SH-SY5Y (cell line): ENCODE measurements at regions not wholly inside any gene's neighbourhood (a gene's known extent, or its start where the extent isn't known, plus 50 kb on each side); places are given as distances from the start of the nearest gene placed in this dataset.

Source experiments
- GATA2 ChIP-seq: IDR thresholded peaks from 2 replicates; pipeline ENCODE4 v1.6.1; 2011; ENCODE audit warnings: mild to moderate bottlenecking, low read depth, low read length
- GATA3 ChIP-seq: IDR thresholded peaks from 2 replicates; pipeline ENCODE4 v1.6.1; 2011; ENCODE audit warnings: low read depth, mild to moderate bottlenecking, low read length, moderate library complexity

DNA sequence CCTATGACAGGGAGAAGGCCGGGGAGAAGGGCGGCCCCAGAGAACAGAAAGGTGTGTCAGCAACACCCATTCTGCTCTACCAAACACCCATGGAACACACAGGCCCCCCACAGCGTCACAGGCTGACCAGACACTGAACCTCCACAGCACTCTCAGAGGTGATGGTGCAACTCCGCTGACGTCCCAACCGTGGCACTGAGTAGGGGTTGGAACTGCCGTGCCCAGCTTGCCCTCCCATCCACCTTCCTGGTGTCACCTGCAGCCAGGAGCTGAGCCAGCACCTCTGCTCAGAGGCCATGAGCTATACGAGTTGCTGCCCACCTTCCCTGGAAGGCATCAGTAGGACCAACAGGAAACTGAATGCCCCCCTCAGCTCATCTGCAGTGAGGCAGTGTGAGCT, 412.9 kb upstream of the SALL3 start:
- TF ChIP-seq GATA3 = no peak
- TF ChIP-seq GATA2 = no peak

DNA sequence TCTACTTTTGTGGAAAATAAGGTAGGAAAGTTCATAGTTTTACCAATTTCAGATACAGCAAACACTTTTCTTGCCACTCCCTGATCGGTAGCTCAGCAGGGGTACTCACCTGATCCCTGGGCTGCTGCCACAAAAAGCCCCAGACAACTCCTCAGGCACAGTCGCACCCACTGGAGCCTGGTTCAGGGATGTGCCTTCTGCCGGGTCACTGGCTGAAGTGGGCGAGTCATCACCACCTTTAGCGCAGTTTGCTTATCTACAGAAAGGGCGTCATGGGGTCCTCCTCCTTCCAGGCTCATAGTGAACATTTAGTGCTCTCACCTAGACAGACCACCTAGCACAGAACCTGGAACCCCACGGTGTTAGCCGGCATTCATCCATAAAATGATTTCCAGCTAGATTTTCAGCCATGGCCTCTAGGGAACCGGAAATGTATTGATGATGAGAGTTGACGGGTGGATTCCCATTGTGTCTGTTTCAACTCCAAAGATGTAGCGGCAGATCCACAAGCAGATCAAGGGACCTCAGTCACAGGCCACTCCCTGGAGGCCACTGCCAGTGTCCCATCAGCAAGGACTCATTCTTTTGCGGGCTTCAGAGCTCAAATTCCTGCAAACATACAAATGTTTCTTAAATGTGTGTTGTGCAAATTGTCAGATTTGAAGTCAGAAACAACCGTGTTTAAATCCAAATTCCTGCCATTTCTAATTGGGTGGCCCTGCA, 408.4 kb upstream of the SALL3 start:
- no peak for TF ChIP-seq GATA2
- TF ChIP-seq GATA3 = no peak

DNA sequence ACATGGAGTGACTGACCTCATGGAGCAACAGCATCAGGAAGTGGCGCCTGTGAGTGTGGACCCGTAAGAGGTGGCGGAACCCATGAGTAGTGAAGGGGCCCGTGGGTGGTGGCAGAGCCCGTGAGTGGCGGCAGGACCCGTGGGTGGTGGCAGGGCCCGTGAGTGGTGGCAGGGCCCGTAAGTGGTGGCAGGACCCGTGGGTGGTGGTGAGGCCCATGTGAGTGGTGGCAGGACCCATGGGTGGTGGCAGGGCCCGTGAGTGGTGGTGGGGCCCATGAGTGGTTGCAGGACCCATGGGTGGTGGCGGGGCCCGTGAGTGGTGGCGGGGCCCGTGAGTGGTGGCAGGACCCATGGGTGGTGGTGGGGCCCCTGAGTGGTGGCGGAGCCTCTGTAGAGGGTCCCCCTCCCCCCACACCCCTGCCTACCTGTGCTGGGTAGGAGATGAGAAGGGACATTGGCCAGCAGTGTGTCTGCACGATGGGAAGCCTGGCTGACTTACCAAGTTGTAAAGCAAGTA, 407.7 kb upstream of the SALL3 start:
- TF ChIP-seq GATA2 = no peak

DNA sequence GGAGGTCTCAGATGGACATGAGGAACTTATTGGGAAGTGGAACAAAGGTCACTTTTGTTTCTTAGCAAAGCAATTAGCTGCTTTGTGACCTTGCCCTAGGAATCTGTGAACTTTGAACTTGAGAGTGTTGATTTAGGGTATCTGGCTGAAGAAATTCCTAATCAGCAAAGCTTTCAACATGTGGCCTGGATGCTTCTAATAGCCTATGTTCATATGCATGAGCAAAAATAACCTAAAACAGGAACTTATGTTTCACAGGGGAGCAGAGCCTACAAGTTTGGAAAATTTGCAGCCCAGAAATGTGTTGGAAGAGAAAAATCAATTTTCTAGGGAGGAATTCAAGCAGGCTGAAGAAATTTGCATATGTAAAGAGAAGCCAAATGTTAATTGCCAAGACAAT, 405.8 kb upstream of the SALL3 start:
- TF ChIP-seq GATA2 = no peak
- no peak for TF ChIP-seq GATA3

DNA sequence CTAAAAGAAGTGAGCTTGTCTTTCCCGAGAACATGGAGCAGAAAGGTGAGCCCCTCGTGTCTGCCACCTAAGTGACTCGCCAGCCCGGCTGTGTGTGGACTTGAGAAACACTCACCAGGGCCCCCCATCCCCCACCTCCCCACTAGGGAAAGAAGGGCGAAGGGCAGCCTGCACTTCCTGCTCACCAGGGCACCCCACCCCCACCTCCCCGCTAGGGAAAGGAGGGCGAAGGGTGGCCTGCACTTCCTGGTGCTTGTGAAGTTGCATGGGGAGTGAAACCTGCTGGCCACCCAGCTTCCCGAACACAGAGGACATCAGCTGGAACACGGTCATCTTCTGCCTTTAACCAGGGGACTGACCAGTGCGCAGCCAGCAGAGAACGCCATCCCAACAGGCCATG, 402.7 kb upstream of the SALL3 start:
- TF ChIP-seq GATA2 (no peak), GATA3 (no peak)

DNA sequence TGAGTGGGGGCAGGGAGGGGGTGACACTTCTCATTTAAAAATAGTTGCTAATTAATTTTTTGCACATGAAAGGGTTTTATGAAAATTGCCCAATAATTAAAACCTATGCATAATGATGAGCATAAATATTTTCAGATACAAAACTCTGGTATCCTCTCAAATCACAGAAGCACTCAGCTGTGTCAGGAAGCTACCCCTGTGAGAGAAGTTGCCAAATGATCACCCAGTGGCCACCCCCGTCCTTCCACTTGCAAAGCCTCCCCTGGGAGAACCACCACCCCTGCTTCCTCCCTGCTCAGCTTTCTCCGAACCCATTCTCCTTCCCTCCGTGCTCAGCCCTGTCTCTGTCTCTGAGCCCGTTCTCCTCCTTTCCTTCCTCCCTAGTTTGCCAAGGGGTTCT, 400.2 kb upstream of the SALL3 start:
- no peak for TF ChIP-seq GATA3
- no peak for TF ChIP-seq GATA2

DNA sequence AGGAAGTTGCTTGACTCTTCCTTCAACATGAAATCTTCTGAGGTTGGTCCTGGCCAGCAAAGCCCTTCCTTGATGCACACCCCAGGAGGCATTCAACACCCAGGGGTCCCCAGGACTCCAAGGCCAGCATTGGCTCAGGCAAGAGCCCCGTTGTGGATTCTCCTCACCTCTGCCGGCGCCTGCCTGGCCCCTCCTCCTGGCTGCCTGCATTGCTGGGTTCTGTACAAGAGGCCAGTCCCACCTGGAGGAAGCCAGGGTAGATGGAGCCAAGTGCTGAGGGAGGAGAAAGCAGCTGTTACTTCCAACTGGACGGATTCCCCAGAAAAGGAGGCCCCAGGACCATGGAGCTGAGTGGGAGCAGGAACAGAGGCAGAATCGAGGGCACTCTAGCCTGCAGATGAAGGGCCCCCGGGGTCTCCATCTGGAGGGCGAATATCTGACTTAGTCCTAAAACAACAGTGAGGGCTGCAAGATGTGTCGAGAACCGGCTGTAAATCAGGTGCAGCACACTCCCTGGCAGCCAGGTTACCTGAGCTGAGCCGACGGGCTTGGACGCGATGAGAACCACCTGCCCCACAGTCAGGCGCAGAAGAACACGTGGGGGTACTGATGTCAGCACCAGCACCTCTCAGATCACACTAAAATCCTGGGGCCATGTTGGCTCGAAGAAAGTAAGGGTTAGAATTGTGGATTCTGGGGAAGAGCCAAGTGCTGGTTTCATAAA, 399.6 kb upstream of the SALL3 start:
- TF ChIP-seq GATA3 = no peak
- no peak for TF ChIP-seq GATA2

DNA sequence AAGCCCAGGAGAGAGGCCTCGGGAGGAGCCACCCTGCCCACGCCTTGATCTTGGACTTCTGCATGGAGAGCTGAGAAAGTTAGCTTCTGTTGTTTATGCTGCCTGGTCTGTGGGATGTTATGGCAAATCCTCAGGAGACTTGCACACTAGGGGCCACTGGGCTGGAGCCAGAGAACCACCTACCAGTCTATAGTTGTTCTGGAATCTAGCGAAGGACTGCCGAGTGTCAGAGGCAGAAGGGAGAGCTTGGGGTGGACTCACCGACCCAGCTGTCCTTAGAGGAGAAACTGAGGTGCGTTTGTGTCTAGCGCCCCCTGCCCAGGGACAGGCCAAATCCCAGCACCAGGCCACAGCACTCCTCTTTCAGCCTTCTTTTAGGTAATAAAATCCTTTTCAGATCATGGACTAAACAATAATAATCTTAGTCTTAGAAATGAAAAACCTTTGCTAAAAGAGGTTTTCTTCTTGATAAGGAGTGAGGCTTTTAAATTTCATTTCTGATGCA, 398.7 kb upstream of the SALL3 start:
- TF ChIP-seq GATA2 (no peak), GATA3 (no peak)

DNA sequence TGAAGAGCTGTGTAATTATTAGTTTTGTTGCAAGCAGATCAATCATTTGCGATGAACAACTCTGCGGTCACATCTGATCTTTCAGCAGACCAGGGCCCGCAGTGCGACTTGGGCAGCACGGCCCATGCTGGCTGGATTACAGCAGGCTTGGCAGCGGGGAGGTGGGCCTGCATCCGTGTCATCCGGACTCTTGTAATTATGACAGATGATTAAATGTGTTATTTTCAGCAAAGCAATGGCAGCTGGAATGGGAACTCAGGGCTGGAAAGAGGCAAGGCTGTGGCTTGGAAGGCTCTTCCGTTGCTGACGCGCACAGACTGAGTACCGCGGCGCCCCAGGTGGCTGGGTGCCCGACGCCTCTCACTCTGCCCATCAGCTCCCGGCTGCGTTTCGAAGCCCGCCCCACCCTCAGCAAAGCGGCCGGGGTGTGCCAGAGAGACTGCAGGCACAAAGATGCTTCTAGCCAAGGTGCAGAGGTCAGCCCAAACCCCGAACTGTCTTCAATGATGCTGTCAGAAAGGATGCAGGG, 397.4 kb upstream of the SALL3 start:
- TF ChIP-seq GATA2 (no peak), GATA3 (no peak)

DNA sequence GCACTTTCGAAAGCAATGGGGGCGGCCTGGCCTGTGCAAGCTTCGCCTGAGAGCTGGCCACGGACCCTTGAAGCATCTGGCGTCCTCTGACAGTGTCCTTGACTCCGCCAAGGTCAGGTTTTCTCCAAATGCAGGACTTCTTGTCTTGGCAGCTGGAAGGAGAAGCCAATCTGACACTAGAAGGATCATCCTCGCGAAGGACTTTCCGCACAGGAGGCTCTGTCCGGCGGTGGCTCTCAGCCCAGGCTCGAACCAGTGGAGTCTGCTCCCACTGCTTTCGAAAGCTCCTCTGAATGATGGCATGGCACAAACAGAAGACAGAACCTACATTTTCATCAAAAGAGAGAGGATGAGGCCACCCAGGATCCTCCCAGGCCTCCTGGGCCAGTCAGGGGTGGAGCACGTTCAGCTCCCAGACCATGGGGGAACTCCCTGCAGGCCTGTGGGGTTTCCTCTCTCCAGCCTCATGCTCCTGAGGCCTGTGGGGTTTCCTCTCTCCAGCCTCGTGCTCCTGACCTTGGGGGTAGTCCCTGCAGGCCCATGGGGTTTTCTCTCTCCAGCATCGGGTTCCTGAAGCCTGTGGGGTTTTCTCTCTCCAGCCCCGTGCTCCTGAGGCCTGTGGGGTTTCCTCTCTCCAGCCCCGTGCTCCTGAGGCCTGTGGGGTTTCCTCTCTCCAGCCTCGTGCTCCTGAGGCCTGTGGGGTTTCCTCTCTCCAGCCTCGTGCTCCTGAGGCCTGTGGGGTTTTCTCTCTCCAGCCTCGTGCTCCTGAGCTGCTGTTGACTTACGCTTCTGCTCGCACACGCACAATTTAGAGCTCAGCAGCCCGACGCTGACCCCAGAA, 396.5 kb upstream of the SALL3 start:
- TF ChIP-seq GATA3 = no peak
- no peak for TF ChIP-seq GATA2

DNA sequence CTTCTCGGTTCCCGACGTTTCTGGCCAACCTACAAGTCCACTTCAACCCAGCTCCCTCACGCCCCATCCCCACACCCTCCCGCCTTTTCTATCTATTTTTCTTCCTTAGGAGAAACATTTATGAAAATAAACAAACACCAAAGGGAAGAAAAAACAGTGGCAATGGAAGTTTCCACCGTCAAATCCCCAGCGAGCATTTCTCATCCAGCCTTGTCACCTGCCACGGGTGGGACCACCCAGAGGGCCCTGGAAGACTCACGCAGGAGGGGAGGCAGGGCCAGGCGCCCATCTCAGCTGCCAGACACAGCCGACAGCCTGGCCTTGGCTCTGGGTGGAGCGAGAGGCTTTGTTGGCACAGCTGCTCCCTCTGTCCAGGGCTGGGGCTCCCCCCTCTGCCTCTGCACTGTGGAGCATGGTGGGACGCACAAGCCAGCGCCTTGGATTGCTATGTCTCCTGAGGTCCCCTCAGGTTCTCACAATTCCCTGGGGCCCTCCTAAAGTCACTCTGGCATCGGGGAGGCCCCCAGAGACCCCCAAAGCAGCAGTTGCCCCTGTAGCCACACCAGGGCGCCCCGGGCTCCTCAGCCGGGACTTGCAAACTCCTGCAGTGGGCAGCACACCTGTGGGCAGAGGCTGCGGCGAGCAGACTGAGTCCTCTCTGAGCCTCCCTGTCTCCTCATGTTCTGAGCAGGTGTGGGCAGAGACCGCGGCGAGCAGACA, 395.7 kb upstream of the SALL3 start:
- TF ChIP-seq GATA3 = no peak
- no peak for TF ChIP-seq GATA2

DNA sequence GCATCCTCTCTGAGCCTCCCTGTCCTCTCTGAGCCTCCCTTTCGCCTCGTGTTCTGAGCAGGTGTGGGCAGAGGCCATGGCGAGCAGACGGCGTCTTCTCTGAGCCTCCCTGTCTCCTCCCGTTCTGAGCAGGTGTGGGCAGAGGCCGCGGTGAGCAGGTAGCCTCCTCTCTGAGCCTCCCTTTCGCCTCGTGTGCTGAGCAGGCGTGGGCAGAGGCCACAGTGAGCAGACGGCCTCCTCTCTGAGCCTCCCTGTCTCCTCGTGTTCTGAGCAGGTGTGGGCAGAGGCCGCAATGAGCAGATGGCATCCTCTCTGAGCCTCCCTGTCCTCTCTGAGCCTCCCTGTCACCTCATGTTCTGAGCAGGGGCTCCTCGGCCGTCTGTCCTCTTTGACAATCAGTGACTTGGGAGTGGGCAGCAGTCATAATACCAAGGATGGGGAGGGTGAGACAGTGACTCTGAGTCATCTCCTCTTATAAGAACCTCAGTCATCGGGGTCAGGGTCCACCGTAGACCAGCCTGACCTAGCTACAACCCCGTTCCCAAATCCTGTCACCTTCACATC, 395.1 kb upstream of the SALL3 start:
- no peak for TF ChIP-seq GATA2
- no peak for TF ChIP-seq GATA3

DNA sequence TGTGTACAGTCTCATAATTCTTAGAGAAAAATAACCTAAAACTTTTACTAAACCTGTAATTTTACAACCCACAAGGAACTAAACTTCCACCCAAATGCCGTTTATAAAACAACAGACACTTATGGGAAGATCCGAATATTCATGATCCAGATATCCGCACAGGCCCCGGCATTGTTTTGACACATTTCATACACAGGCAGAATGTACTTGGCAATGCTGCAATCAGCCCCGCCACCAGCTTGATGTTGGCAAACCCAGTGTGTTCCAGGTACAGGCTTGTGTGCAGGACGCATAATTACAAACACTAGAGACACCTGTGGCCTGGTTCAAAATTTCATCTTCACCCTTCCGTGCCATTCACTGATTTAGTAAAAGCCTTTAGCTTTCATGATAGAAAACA, 393.0 kb upstream of the SALL3 start:
- TF ChIP-seq GATA2 (no peak), GATA3 (no peak)
